ENCODE measurements at regions not wholly inside any gene's neighbourhood (a gene's known extent, or its start where the extent isn't known, plus 50 kb on each side); places are given as distances from the start of the nearest gene placed in this dataset.
A peak's percentile ranks its signal among the peaks of the same experiment; 100 is the strongest.
"Not testable (repeated sequence)": the region's sequence is repeated elsewhere in the genome, so short reads cannot be mapped to it uniquely, and the experiment has no call there.

DNA sequence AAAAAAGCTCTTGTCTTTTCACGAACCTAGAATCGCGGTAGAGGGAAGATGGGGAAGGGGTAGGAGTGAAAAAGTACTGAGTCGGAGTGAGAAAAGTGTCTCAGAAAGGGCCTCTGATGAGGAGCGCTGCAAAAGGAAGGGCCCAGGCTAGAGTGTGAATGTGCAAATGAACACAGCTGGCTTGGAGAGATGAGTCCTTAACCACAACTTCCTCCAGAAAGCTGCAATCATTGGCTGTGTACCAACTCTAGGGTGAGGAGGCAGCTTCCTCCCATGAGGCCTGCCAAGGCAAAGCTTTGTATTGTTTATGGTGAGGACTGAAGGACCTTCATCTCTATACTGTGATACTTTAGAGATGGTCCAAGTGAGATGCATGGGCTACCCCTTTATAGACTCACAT, 566.9 kb upstream of the ANO5 start:
- intact Hi-C loops (cut with micrococcal nuclease): no loop called here
- DNase-seq (no peak), ATAC-seq (peak; percentile 64)

DNA sequence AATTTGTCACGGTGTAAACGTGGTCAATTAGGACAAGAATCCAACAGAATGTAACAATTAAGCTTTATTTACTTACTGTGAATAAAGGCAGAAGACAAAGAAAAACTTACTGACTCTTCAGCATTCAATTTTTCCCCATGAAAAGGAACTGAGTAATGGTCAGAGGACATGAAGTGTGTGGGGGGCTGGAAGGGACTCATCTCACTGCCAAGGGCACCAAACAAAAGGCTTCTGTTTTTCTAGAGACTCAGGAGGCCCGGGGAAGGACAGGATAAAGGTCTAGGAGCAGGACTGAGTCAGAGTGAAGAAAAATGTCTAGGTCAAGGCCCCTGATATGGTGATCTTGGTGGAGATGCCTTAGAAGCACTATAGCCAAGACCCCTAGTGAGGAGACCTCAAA, 564.2 kb upstream of the ANO5 start:
- intact Hi-C loops (cut with micrococcal nuclease): no loop called here
- DNase-seq (no peak), ATAC-seq (no peak)

DNA sequence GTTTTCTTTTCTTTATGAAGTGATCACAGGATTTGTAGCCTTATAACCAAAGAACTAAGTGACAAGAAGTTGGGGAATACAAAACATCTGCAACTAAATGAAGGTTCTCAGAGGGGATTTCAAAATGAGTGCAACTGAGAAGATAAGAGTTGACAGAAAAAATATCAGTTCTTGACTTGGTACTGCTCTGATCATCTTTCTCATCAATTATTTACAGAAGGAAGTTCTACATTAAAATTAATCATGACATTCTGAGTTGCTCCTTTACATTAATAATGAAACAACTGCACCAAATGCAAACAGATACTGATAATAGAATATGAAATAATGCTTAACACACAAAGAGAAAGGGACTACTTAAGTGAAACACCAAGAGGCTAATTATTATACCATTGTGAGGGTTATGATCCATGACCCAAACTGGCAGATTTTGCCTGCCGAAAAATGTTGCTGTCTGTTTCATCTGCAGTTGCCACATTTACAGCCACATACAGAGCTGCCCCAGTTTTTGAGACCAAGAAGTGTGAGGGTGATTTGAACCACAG, 561.9 kb upstream of the ANO5 start:
- intact Hi-C loops (cut with micrococcal nuclease): no loop called here
- DNase-seq (no peak), ATAC-seq (no peak)

DNA sequence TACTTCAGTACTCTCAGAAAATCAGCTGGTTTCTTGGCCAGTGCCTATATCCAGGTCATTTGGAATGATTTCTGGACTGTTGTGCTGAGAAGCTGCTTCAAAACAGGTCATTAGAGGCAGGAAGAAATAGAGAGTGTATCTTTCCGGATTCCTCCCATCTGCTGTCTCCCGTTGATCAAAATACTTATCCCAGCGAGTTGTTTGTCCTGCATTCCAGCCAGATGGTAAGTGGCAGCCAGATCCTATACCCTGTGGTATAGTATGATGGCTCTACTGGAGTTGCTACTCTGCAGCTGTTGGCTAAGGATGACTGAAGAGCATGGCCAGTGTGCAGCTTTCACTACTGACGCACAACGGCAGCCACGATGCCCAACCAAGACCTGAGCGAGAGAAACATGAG, 560.9 kb upstream of the ANO5 start:
- DNase-seq: no peak
- ATAC-seq: no peak
- intact Hi-C loops (cut with micrococcal nuclease): no loop called here

DNA sequence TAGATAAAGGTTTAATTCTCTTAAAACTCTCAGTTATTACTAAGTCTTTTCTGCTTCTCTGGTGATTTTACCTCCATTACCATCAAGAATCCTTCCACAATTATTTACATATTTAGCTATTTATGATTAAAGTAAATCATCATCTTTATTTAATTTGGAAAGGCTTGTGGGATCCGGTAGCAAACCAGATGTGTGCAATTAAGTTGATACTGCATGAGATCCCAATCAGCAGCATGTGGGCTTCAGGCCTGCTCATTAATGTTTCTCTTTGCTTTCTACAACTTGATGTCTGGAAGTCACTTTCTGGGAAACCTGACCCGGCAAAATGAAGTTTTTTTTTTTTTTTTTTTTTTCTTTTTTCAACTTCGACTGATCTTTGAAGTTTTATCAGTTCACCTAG, 558.4 kb upstream of the ANO5 start:
- intact Hi-C loops (cut with micrococcal nuclease): no loop called here
- DNase-seq (no peak), ATAC-seq (no peak)

DNA sequence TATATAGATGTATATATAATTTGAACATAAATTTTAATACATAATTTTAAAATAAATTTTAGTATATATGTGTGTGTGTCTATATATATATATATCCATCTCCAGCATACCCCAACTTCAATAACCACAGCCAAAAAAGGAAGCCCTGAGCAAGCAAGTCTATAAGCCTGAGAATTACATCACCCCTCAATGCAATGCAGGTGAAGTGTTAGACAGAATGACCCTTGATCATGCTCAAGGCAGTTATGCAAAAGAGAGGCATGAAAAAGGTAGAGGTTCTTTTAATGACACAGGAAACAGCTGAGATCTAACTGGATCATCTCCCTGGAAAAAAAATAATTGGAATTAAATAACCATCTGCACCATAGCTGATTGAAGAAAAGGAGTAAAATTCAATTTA, 557.9 kb upstream of the ANO5 start:
- intact Hi-C loops (cut with micrococcal nuclease): no loop called here
- no peak for ATAC-seq

DNA sequence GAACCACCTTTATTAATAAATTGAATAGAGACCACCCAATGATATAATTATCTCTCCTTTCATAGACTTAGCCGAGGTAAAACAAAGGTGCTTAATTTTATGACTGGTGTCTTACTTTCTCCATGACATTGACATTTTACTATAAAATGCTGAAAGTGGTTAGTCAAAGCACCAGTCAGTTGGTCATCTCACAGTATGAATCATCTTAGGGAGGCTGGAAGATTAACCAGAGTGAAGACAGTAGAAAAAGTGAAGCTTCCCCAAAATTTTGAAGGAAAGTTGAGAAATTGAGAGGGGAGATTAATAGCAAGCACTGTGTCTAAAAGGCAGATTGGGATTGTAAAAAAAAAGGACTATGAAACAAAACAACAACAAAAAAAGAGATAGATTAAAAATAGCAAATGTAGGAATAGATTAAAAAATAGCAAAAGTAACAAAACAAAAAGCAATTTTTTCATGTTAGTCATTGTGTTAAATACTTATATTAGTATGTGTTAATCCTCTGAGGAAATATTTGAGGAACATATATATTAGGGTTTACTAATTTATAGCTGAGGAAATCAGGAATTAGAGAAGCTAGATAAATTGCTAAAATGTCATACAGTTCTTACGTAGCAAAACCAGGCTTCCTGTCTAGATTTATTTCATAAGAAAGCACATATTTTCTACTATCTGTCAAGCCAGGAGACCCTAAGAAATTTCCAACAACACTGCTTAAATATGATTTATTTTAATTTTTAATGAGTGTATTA, 557.3 kb upstream of the ANO5 start:
- intact Hi-C loops (cut with micrococcal nuclease): no loop called here
- ATAC-seq (no peak), DNase-seq (no peak)

More for the DNA sequence above, 557.9 kb upstream of the ANO5 start:
- DNase-seq: no peak

DNA sequence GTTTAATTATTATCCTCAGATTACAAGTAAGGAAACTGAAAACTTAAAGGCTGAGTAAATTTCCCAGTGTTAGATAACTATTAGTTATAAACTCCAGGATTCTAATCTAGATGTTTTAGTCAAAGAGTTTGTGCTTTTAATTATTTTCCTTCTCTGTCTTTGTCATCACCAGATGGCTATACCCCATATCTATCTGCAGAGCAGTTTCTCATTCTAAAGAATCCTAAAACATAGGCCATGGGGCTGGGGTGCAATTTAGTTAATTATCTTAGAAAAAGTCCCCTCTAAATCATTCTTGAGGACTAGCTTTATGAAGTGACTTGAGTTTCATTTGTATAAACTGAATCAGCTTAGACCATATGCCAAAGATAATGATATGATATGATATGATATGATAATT, 556.3 kb upstream of the ANO5 start:
- intact Hi-C loops (cut with micrococcal nuclease): no loop called here
- DNase-seq (no peak), ATAC-seq (no peak)

DNA sequence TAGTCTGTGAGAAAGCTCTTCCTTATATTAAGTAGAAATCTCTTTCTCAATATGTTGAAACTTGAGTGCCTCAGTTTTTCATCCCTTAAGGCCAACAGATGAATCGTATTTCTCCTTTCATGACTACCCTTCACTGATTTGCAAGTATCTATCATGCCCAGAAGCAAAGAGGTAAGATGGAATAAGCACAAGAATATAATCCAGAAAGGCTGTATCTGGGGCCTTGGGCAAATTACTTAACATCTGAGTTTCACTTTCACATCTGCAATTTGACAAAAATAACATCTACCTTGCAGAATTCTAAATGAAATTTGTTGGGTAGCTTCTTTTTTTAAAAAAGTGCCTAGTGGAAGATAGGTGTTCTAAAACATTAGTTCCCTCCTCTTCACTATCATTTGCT, 552.4 kb upstream of the ANO5 start:
- intact Hi-C loops (cut with micrococcal nuclease): no loop called here
- no peak for DNase-seq
- ATAC-seq: no peak

DNA sequence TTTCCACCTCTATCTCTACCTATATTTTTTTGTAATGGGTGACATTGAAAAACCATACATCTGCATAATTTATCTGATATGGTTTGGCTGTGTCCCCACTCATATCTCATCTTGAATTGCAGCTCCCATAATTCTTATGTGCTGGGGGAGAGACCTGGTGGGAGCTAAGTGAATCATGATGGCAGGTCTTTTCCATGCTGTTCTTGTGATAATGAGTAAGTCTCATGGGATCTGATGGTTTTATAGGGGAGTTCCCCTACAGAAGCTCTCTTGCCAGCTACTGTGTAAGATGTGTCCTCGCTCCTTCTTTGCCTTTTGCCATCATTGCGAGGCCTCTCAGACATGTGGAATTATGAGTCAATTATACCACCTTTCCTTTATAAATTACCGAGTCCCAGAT, 551.0 kb upstream of the ANO5 start:
- intact Hi-C loops (cut with micrococcal nuclease): no loop called here
- DNase-seq: no peak
- no peak for ATAC-seq

DNA sequence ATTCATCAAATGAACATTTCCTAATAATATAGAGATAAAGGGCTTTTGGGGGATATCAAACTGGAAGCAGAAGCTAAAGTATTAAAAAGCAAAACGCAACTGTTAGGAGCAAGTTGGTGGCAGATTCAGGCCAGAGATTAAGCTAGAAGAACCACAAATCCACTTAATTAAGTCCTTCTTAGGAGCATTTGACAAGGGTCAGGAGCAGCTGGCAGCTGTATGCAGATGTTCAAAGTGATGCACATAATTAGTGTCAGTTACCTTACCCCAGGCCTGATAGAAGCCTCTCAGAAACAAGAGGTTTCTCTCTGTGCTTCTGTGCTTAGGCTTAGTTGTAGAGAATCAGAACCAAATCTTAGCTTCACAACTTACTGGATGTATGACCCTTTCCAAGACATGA, 546.5 kb upstream of the ANO5 start:
- DNase-seq: no peak
- ATAC-seq: no peak
- intact Hi-C loops (cut with micrococcal nuclease): no loop called here

DNA sequence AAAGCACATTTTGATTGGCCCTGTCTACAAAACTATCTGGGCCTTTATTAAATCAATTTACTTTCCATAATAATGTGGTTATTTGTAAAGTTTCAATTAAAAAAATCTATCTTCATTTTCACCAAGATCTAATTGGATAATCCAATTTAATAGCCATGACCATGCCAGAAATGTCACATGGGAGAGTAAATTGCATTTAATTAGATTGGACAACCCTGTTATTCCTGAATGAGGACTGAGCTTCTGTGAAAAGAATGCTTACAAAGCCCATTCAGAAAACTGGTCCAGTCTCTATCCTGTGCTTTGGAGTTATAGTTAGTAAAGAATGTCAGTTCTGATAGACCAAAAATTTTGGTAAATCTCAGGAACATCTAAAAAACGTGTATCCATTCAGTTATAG, 541.9 kb upstream of the ANO5 start:
- ATAC-seq (no peak), DNase-seq (no peak)
- intact Hi-C loops (cut with micrococcal nuclease): no loop called here

DNA sequence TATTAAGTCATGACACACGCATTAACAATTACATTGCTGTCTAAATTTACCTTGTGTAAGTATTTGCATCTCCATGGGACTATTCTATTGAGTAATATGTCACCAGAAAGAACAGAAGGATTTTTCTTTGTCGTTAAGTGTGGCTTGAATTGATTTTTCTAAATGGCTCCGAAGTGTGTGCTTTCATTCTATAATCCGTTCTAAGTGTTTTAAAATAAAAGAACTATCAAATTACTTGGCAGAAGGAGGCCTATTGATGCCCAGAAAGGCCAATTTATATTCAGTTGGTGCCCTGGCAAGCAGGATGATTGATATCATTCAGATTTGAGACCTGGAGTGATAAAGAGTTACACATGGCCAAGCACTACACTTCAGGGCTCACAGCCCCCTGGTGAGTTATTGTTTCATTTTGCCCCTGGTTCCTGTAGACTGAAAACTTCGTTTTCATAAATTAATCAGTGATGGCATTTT, 538.9 kb upstream of the ANO5 start:
- no peak for DNase-seq
- no peak for ATAC-seq
- intact Hi-C loops (cut with micrococcal nuclease): no loop called here

DNA sequence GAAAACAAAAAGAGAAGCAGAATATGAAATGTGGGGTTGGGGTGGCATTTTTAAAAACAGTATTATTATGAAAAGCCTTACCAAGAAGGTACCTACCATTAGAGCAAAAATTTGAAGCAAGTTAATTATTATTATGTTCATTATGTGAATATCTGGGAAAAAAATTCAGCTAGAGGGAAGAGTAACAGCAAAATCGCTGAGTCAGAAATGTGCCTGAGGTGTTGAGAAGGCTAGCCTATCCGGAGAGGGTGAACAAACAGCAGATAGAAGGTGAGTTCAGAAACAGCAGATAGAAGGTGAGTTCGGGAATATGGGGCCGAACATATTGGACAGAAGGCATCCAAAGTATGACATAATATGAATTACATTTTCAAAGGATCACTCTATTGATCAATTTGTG, 536.8 kb upstream of the ANO5 start:
- intact Hi-C loops (cut with micrococcal nuclease): no loop called here
- no peak for DNase-seq
- ATAC-seq: no peak

DNA sequence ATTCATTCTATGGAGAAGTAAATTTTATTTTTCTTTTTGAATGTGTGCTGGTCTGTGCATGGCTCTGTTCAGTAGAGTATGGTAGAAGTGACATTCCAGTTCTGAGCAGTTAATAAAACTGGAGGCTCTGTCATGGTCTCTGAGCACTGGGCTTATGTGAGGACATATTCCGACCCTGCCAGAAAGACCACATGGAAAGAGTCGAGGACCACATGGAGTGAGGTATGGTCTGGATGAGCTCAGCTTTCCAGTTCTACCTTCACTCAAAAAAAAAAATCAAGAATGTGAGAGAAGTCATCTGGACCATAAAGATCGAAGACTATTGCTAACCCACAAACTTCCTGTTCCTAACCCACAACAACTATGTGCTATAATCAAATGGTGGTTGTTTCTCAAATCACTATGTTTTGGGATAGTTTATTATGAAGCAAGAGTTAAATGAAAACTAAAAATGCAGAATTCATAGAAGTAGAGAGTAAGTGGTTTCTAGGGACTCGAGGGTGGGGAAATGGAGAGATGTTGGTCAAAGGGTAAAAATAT, 534.2 kb upstream of the ANO5 start:
- DNase-seq (no peak), ATAC-seq (no peak)
- intact Hi-C loops (cut with micrococcal nuclease): no loop called here

DNA sequence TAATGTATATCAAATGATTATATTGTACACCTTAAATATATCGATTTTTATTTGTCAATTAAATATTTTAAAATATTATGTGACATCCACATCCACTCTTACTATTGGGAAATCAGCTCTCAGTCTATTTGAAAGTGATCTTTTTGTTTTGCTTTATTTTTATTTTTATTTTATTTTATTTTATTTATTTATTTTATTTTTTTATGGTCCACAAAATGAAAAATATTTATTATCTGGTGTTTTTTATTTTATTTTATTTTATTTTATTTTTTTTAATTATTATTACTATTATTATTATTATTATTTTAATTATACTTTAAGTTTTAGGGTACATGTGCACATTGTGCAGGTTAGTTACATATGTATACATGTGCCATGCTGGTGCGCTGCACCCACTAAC, 533.5 kb upstream of the ANO5 start:
- intact Hi-C loops (cut with micrococcal nuclease); ATAC-seq; DNase-seq: not testable (repeated sequence)

DNA sequence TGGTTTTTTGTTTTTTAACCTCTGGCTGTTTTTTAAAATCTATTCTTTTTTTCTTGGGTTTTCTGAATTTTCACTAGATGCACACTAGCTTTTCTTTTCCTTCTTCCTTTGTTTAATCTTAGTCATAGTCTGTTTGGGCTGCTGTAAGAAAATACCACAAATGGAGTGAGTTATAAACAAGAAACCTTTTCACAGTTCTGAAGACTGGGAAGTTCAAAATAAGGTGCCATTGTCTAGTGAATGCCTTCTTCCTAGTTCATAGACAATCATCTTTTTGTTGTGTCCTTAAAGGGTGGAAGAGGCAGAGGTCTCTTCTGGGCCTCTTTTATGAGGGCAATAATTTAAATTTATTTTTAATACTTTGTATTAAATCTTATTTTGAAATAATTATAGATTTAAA, 532.9 kb upstream of the ANO5 start:
- DNase-seq (no peak), ATAC-seq (no peak)
- intact Hi-C loops (cut with micrococcal nuclease): no loop called here

DNA sequence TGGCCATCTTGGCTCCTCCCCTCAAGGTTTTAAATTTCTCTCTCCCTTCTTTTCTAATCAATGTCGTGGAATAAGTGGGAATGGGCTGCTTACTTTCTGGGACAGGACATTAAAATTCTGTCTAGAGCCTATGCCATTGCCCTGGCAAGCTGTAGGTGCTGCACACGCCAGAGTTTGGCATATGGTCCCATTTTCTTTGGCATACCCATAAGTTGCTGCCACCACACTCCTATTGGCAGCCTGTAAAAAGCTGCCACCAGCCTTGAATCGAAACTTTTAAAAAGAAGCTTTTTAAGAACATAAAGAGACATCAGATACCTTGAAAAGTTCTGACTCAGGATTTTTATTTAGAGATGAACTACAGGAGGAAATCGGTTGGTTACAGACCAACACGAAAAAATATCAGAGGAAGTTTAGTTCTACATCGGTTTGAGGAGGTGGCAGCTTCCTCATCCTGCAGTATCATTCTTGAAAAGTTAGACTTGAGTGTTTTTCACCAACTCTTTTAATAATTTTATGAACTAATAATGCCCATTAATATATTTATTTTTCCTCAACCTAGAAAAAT, 517.8 kb upstream of the ANO5 start:
- intact Hi-C loops (cut with micrococcal nuclease): no loop called here
- DNase-seq (no peak), ATAC-seq (no peak)

DNA sequence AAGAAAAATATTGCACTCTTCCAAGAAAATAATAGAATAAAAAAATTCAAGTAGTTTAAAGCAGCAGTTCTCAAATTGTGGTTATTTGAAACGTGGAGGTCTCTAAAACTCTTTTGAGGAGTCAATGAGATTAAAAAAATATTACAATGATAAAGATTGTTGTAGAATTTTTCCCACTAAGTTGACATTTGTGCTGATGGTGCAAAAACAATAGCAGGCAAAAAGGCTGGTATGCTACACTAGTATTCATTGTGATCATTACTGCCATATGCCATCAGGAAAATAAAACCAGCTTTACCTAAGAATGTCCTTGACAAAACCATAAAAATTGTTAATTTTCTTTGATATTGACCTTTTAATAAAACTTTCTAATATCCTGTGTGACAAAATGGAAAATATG, 505.2 kb upstream of the ANO5 start:
- intact Hi-C loops (cut with micrococcal nuclease): no loop called here

DNA sequence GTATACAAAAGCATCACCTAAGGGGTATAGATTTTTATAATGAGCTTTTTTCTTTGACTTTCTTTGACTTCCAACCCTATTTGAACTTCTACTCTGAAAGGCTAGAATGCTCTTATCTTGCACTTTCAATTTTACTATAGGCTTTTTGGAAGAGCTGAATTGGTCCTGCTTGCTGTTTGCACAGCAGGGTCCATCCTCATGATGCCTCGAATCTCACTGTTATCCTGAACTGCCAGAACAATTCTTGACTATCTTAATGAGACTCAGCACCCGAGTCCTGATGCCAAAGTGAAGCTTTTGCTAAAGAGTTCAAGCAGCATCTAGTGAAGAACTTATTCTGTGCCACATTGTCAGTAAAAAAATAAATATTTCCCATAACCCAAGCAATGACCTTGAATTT, 488.3 kb upstream of the ANO5 start:
- DNase-seq (no peak), ATAC-seq (no peak)
- intact Hi-C loops (cut with micrococcal nuclease): no loop called here

More for the DNA sequence above, 505.2 kb upstream of the ANO5 start:
- no peak for ATAC-seq
- no peak for DNase-seq

Measured in left ventricle myocardium superior (tissue), 1 donor.